Right cardiac atrium (tissue), 5 donors: ENCODE measurements at regions not wholly inside any gene's neighbourhood (a gene's known extent, or its start where the extent isn't known, plus 50 kb on each side); places are given as distances from the start of the nearest gene placed in this dataset.
A peak's percentile ranks its signal among the peaks of the same experiment; 100 is the strongest.

Source experiments
- ATAC-seq, 2 donors: fragments of 200-7000 bp; cut with Tn5 transposase; one replicate each; pipeline versions ENCODE4 v1.8.0 to v1.9.1; 2020; ENCODE audit warnings: moderate library complexity in 2 of 2, mild to moderate bottlenecking in 1 of 2
- DNase-seq, 3 donors: peaks; one replicate each; pipeline ENCODE4 v3.0.0-alpha.2; 2020
- H3K27ac ChIP-seq: one replicate; pipeline ENCODE4 v1.5.1; 2013; ENCODE audit warnings: mild to moderate bottlenecking, low read length, control low read depth, moderate library complexity
- H3K27me3 ChIP-seq: one replicate; pipeline ENCODE4 v1.6.1; 2013; ENCODE audit not compliant: control insufficient read depth, insufficient read depth
- H3K4me1 ChIP-seq: one replicate; pipeline ENCODE4 v1.6.1; 2013; ENCODE audit warnings: low read length; ENCODE audit not compliant: control insufficient read depth, insufficient read depth
- H3K4me3 ChIP-seq: one replicate; pipeline ENCODE4 v1.5.1; 2013; ENCODE audit warnings: low read length, control low read depth
- H3K9me3 ChIP-seq: one replicate; pipeline ENCODE4 v1.6.1; 2013; ENCODE audit warnings: low read length; ENCODE audit not compliant: control insufficient read depth
- WGBS: extraction: QIAGEN DNeasy Blood & Tissue Kit; methylation state at CpG from one replicate; pipeline ENCODE4 v1.1.7; 2013; 5-methylcytosine and 5-hydroxymethylcytosine counted together
- intact Hi-C, 4 donors: fragments of 100-400 bp; cut with DNase I; formaldehyde crosslinking; loops; one replicate each; pipeline versions ENCODE4 v1.11.0 to v1.14.0; 2022 to 2023
- donor health status: healthy with polysubstance abuse.
- donor health status: DM: no; HTN: yes; CAD: no.
- donor health status: DM: no; HTN: no; CAD: no.
- donor health status: DM: no; HTN: yes; CAD: no; lungs with severe emphysema.
- donor health status: DM: yes; HTN: yes; CAD: no.

DNA sequence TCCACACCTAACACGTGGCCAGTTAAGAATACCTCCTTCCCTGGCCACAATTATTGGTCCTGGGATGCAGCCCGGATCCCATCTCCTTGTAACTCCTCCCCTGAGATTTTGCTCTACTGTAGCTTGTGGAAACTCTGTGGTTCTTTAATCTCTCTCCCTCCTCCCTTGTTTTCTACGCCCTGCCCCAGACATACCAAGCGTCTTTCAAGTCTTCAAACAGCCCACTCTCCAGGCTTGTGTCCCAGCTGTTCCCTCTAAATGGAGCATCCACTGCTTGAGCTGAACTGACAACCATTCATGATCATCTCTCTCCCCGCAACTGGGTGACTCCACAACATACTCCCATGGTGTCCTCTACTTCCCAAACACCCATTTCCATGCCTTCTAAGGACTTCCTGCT, 111.6 kb downstream of the SIPA1L2 start:
- WGBS, result 75% methylated on average over 5 of the region's 5 CpGs
- H3K27me3 ChIP-seq, result no peaks in the 10 kb centered on the region

GRCh38 chr1:232517204-232517603, 112.7 kb downstream of the SIPA1L2 start:
- Histone ChIP-seq H3K27me3 (no peaks in the 10 kb centered on the region), H3K27ac (no peak overlapping the region), H3K4me1 (peaks cover 4% of the 10 kb centered on the region), H3K4me3 (no peak overlapping the region), H3K9me3 (no peaks in the 10 kb centered on the region)
- ATAC-seq (no peak), DNase-seq (no peak)
- WGBS, result 96% methylated on average over 4 of the region's 4 CpGs
- intact Hi-C loops, result no loop called here

More for the DNA sequence above, 111.6 kb downstream of the SIPA1L2 start:
- no peak for ATAC-seq
- intact Hi-C loops, result no loop called here
- DNase-seq, result no peak
- Histone ChIP-seq H3K4me3 (no peak overlapping the region), H3K27ac (no peak overlapping the region), H3K9me3 (no peaks in the 10 kb centered on the region), H3K4me1 (peaks cover 4% of the 10 kb centered on the region)

- Histone ChIP-seq H3K4me1 (peaks cover 4% of the 10 kb centered on the region), H3K27me3 (no peaks in the 10 kb centered on the region), H3K9me3 (no peaks in the 10 kb centered on the region), H3K27ac (no peak overlapping the region), H3K4me3 (no peak overlapping the region)
- intact Hi-C loops, result no loop called here
- no peak for DNase-seq
- 65% methylated on average over 1 of the region's 1 CpG for WGBS
- no peak for ATAC-seq
These were observed 114.2 kb downstream of the SIPA1L2 start for GRCh38 chr1:232515706-232516105.

- no peaks in the 10 kb centered on the region for H3K27me3 ChIP-seq
- intact Hi-C loops, result no loop called here
- WGBS, result 70% methylated on average over 5 of the region's 5 CpGs
- ATAC-seq (no peak), DNase-seq (no peak)
- no peak overlapping the region for H3K4me3 ChIP-seq
- H3K27ac ChIP-seq, result no peak overlapping the region
- H3K4me1 ChIP-seq, result peaks cover 3% of the 10 kb centered on the region
- H3K9me3 ChIP-seq, result no peaks in the 10 kb centered on the region
These were observed 117.2 kb downstream of the SIPA1L2 start for GRCh38 chr1:232512712-232513111.

- intact Hi-C loops, result no loop called here
- H3K4me1 ChIP-seq, result peaks cover 3% of the 10 kb centered on the region
- WGBS, result 69% methylated on average over 1 of the region's 1 CpG
These were observed 118.8 kb downstream of the SIPA1L2 start for GRCh38 chr1:232511172-232511571.

DNA sequence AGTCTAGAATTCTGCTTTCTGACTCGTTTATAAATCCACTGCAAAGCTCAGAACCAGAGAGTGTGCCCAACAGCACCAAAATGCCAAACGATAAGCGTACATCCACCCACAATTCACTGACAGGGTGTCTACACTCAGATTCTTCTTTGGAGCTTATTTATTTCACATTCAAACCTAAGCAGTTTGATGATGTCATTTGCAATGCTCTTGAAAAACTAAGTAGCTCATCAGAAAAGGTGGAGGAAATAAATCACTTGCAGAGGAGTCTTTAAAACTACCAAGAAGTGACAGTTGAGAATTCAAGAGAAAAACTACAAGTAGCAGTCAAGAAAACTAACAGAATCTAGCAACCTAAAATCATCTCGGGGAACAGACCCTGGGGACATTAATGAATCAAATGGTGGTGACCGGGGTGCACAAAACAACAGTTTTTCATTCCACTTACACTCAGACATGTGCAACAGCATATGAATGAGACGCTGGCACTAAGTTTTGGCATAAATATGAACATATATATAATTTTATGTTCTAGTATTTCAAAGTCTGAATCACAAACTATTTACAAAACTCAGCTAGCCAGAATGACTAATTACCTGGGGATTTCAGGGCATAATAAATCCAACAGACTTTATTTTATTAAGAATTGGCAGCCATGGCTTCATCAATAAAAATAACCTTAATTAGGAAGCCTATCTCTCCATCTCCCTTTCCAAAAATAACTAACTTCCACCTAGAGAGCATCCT, 119.4 kb downstream of the SIPA1L2 start:
- H3K27me3 ChIP-seq, result no peaks in the 10 kb centered on the region
- intact Hi-C loops, result no loop called here
- WGBS, result 77% methylated on average over 6 of the region's 6 CpGs
- H3K4me3 ChIP-seq, result no peak overlapping the region
- peaks cover 3% of the 10 kb centered on the region for H3K4me1 ChIP-seq
- ATAC-seq, result no peak
- H3K27ac ChIP-seq, result no peak overlapping the region
- no peaks in the 10 kb centered on the region for H3K9me3 ChIP-seq
- no peak for DNase-seq

More at GRCh38 chr1:232511172-232511571, 118.8 kb downstream of the SIPA1L2 start:
- Histone ChIP-seq H3K27ac (no peak overlapping the region), H3K9me3 (no peaks in the 10 kb centered on the region), H3K4me3 (no peak overlapping the region), H3K27me3 (no peaks in the 10 kb centered on the region)
- ATAC-seq, result no peak
- DNase-seq, result no peak

- Histone ChIP-seq H3K4me1 (peaks cover 3% of the 10 kb centered on the region), H3K27ac (peak overlapping the region; percentile 76), H3K4me3 (no peak overlapping the region), H3K27me3 (no peaks in the 10 kb centered on the region), H3K9me3 (no peaks in the 10 kb centered on the region)
- DNase-seq (no peak), ATAC-seq (peak; percentile 68 to 79)
- 44% methylated on average over 7 of the region's 7 CpGs for WGBS
- intact Hi-C loops, result no loop called here
These were observed 120.4 kb downstream of the SIPA1L2 start for GRCh38 chr1:232509570-232509969.

GRCh38 chr1:232508130-232508701, 121.7 kb downstream of the SIPA1L2 start:
- DNase-seq (no peak), ATAC-seq (peak; percentile 46 to 63)
- Histone ChIP-seq H3K4me1 (peaks cover 3% of the 10 kb centered on the region), H3K4me3 (no peak overlapping the region), H3K27me3 (no peaks in the 10 kb centered on the region), H3K9me3 (no peaks in the 10 kb centered on the region), H3K27ac (peak overlapping the region; percentile 9)
- WGBS, result 69% methylated on average over 9 of the region's 9 CpGs
- intact Hi-C loops, result no loop called here

DNA sequence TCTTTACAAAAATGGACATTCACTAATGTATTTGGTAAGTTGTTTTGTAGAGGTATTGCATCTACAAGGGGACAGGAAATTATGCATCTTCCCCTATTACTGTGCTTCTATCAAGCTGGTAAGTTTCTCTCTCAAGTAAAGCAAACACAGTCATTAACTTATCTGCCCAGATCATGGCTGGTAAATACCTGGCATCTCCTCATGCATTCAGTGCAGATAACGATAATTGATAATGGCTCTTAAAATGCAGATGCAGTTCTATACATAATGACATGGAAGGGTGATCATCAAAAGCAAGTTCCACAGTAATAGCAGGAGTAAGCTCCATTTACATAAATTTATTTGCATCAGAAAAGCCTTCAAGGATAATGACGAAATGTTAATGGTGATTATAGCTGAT, 122.4 kb downstream of the SIPA1L2 start:
- intact Hi-C loops, result no loop called here
- no peaks in the 10 kb centered on the region for H3K27me3 ChIP-seq
- H3K4me1 ChIP-seq, result peaks cover 3% of the 10 kb centered on the region
- no peak overlapping the region for H3K4me3 ChIP-seq
- ATAC-seq, result no peak
- H3K27ac ChIP-seq, result no peak overlapping the region
- H3K9me3 ChIP-seq, result no peaks in the 10 kb centered on the region
- WGBS, result 75% methylated on average over 2 of the region's 2 CpGs
- no peak for DNase-seq

GRCh38 chr1:232505884-232506283, 124.0 kb downstream of the SIPA1L2 start:
- 70% methylated on average over 2 of the region's 2 CpGs for WGBS
- ATAC-seq, result peak; percentile 39 to 48
- peaks cover 3% of the 10 kb centered on the region for H3K4me1 ChIP-seq

DNA sequence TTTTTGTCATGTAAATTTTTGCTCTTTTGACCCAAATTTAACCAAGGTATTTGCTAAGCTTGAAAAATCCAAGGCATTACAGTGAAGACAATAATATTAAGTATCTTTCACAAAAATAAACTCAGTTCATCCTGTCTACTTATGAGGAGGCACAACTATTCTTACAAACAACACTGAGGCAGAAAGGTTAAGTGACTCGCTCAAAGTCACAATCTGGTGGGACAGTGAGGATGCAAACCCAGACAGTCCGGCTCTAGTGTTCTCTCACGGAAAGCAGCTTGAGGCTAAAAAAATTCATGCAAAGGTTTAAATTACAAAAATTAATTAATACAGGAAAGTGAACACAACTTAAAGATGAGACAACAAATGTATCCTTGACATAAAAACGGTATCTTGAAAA, 125.3 kb downstream of the SIPA1L2 start:
- ATAC-seq (no peak), DNase-seq (no peak)
- 92% methylated on average over 4 of the region's 4 CpGs for WGBS
- H3K27ac ChIP-seq, result no peak overlapping the region
- no peaks in the 10 kb centered on the region for H3K27me3 ChIP-seq
- H3K9me3 ChIP-seq, result no peaks in the 10 kb centered on the region
- H3K4me3 ChIP-seq, result no peak overlapping the region
- no peaks in the 10 kb centered on the region for H3K4me1 ChIP-seq
- intact Hi-C loops, result no loop called here

More at GRCh38 chr1:232505884-232506283, 124.0 kb downstream of the SIPA1L2 start:
- H3K27me3 ChIP-seq, result no peaks in the 10 kb centered on the region
- no peaks in the 10 kb centered on the region for H3K9me3 ChIP-seq
- intact Hi-C loops, result no loop called here
- no peak overlapping the region for H3K27ac ChIP-seq
- no peak overlapping the region for H3K4me3 ChIP-seq
- no peak for DNase-seq
